Peyer's patch (tissue), 4 donors: ENCODE measurements at regions not wholly inside any gene's neighbourhood (a gene's known extent, or its start where the extent isn't known, plus 50 kb on each side); places are given as distances from the start of the nearest gene placed in this dataset.

ENCODE experiments used
- POLR2A ChIP-seq, 2 donors: fragments of 450-650 bp; IDR thresholded peaks; one replicate each; pipeline ENCODE4 v1.5.1; 2017; ENCODE audit warnings: antibody characterized with exemption in 2 of 2, mild to moderate bottlenecking in 2 of 2, moderate library complexity in 2 of 2
- TF ChIP-seq, protein P1 (sequence below), 6 experiments: fragments of 450-650 bp in 4 of 6; fragments of 200-600 bp in 2 of 6; sonication (generic) in 1 of 6; IDR thresholded peaks; one replicate each; pipeline ENCODE4 v1.5.1; 2017 to 2019; ENCODE audit warnings: antibody characterized with exemption in 6 of 6, mild to moderate bottlenecking in 3 of 6, moderate library complexity in 1 of 6

DNA sequence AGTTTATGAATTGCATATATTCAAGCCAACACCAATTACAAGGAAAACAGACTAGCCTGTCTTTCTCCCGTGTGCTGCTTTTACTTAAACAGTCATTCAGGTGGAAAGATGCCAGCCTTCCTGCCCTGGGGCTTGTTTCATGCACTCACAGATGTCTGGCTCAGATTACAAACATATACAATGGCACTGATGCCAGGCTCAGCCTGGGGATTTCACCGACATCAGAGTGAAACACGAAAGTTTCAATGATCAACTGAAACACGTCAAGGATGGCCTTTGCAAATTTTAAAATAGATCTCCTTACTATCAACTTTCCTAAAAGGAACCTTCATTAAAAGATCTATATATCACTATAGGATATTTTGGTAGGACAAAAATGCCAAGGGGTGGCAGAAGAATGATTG, 1576.5 kb downstream of the EFNA5 start:
- TF ChIP-seq POLR2A (IDR thresholded peaks at IDR 0.05) = no peak
- TF ChIP-seq, protein P1, sequence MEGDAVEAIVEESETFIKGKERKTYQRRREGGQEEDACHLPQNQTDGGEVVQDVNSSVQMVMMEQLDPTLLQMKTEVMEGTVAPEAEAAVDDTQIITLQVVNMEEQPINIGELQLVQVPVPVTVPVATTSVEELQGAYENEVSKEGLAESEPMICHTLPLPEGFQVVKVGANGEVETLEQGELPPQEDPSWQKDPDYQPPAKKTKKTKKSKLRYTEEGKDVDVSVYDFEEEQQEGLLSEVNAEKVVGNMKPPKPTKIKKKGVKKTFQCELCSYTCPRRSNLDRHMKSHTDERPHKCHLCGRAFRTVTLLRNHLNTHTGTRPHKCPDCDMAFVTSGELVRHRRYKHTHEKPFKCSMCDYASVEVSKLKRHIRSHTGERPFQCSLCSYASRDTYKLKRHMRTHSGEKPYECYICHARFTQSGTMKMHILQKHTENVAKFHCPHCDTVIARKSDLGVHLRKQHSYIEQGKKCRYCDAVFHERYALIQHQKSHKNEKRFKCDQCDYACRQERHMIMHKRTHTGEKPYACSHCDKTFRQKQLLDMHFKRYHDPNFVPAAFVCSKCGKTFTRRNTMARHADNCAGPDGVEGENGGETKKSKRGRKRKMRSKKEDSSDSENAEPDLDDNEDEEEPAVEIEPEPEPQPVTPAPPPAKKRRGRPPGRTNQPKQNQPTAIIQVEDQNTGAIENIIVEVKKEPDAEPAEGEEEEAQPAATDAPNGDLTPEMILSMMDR (IDR thresholded peaks at IDR 0.05) = no peak
